ENCODE measurements at regions not wholly inside any gene's neighbourhood (a gene's known extent, or its start where the extent isn't known, plus 50 kb on each side); places are given as distances from the start of the nearest gene placed in this dataset.

GRCh38 chr3:31075471-31075870 is 181.0 kb upstream of the GADL1 start:
- H2BK120ac ChIP-seq (ENCODE audit: insufficient read depth, low read length, poor library complexity): no peak overlapping the region
- no CpG with 5 or more reads among the region's 2 CpGs for WGBS (ENCODE audit: extremely low coverage, insufficient coverage, insufficient read length)
- H3K79me2 ChIP-seq (ENCODE audit: control insufficient read depth, insufficient read depth, low read length, poor library complexity): no peaks in the 10 kb centered on the region
- no peak overlapping the region for H3K18ac ChIP-seq (ENCODE audit: low read length)
- no peak overlapping the region for H3K27ac ChIP-seq (ENCODE audit: low read depth, low read length)
- H3K36me3 ChIP-seq (ENCODE audit: control insufficient read depth in 1 of 2, insufficient read depth in 2 of 2, low read length in 2 of 2): peaks cover 0 to 3% of the 10 kb centered on the region in 2 experiments
- no peak overlapping the region for H3K9ac ChIP-seq (ENCODE audit: low read length)
- no peak overlapping the region for H3K4ac ChIP-seq (ENCODE audit: low read depth, low read length)
- H4K8ac ChIP-seq (ENCODE audit: low read depth, low read length): no peak overlapping the region
- no peak overlapping the region for H3K4me3 ChIP-seq (ENCODE audit: low read depth, low read length)
- peak overlapping the region; percentile 35 for H2BK12ac ChIP-seq (ENCODE audit: low read length)
- H3K14ac ChIP-seq (ENCODE audit: low read length): no peak overlapping the region
- no peak overlapping the region for H4K91ac ChIP-seq (ENCODE audit: low read depth, low read length)
- no peaks in the 10 kb centered on the region for H3K27me3 ChIP-seq (ENCODE audit: insufficient read depth, low read length)
- no peak overlapping the region for H3K23ac ChIP-seq (ENCODE audit: low read length)
- peaks cover 9% of the 10 kb centered on the region for H3K79me1 ChIP-seq (ENCODE audit: low read length)
- no peak overlapping the region for H4K12ac ChIP-seq (ENCODE audit: low read depth, low read length)
- H3K9me3 ChIP-seq (ENCODE audit: insufficient read depth, low read depth, low read length): peaks cover 2% of the 10 kb centered on the region
- no peak for DNase-seq
- H2AFZ ChIP-seq (ENCODE audit: insufficient read depth, low read length, poor library complexity): no peak overlapping the region
- peaks cover 0 to 5% of the 10 kb centered on the region in 2 experiments for H3K4me1 ChIP-seq (ENCODE audit: control insufficient read depth in 1 of 2, insufficient read depth in 2 of 2, low read length in 2 of 2)
- no peak overlapping the region for H3K4me2 ChIP-seq (ENCODE audit: low read length)
- no peak overlapping the region for H2BK5ac ChIP-seq (ENCODE audit: low read depth, low read length, poor library complexity)
- H2AK5ac ChIP-seq (ENCODE audit: low read length): no peak overlapping the region

GRCh38 chr3:31075876-31076275 is 181.4 kb upstream of the GADL1 start:
- DNase-seq: no peak
- peaks cover 0 to 3% of the 10 kb centered on the region in 2 experiments for H3K36me3 ChIP-seq (ENCODE audit: control insufficient read depth in 1 of 2, insufficient read depth in 2 of 2, low read length in 2 of 2)

GRCh38 chr3:31077021-31077601 is 182.7 kb upstream of the GADL1 start:
- H3K27me3 ChIP-seq (ENCODE audit: insufficient read depth, low read length): no peaks in the 10 kb centered on the region
- H3K4me3 ChIP-seq (ENCODE audit: low read depth, low read length): no peak overlapping the region
- no peak overlapping the region for H3K23ac ChIP-seq (ENCODE audit: low read length)
- peaks cover 0 to 3% of the 10 kb centered on the region in 2 experiments for H3K36me3 ChIP-seq (ENCODE audit: control insufficient read depth in 1 of 2, insufficient read depth in 2 of 2, low read length in 2 of 2)
- H2BK12ac ChIP-seq (ENCODE audit: low read length): no peak overlapping the region
- H2BK5ac ChIP-seq (ENCODE audit: low read depth, low read length, poor library complexity): no peak overlapping the region
- H4K91ac ChIP-seq (ENCODE audit: low read depth, low read length): no peak overlapping the region
- no peak overlapping the region for H4K12ac ChIP-seq (ENCODE audit: low read depth, low read length)
- H3K18ac ChIP-seq (ENCODE audit: low read length): no peak overlapping the region
- no peak overlapping the region for H2BK120ac ChIP-seq (ENCODE audit: insufficient read depth, low read length, poor library complexity)
- no peak overlapping the region for H4K8ac ChIP-seq (ENCODE audit: low read depth, low read length)
- peak overlapping the region; percentile 59 for H3K27ac ChIP-seq (ENCODE audit: low read depth, low read length)
- no peak overlapping the region for H2AK5ac ChIP-seq (ENCODE audit: low read length)
- peak; percentile 42 to 79 for DNase-seq
- H3K79me2 ChIP-seq (ENCODE audit: control insufficient read depth, insufficient read depth, low read length, poor library complexity): no peaks in the 10 kb centered on the region
- peaks cover 9% of the 10 kb centered on the region for H3K79me1 ChIP-seq (ENCODE audit: low read length)
- no peak overlapping the region for H2AFZ ChIP-seq (ENCODE audit: insufficient read depth, low read length, poor library complexity)
- no peak overlapping the region for H3K14ac ChIP-seq (ENCODE audit: low read length)
- WGBS (ENCODE audit: extremely low coverage, insufficient coverage, insufficient read length): no CpG with 5 or more reads among the region's 3 CpGs
- H3K9ac ChIP-seq (ENCODE audit: low read length): no peak overlapping the region
- no peak overlapping the region for H3K4ac ChIP-seq (ENCODE audit: low read depth, low read length)
- H3K4me2 ChIP-seq (ENCODE audit: low read length): no peak overlapping the region
- peaks cover 0 to 5% of the 10 kb centered on the region in 2 experiments for H3K4me1 ChIP-seq (ENCODE audit: control insufficient read depth in 1 of 2, insufficient read depth in 2 of 2, low read length in 2 of 2)
- H3K9me3 ChIP-seq (ENCODE audit: insufficient read depth, low read depth, low read length): peaks cover 2% of the 10 kb centered on the region

More at GRCh38 chr3:31075876-31076275, 181.4 kb upstream of the GADL1 start:
- Histone ChIP-seq H2BK120ac (ENCODE audit: insufficient read depth, low read length, poor library complexity) (no peak overlapping the region), H3K79me1 (ENCODE audit: low read length) (peaks cover 9% of the 10 kb centered on the region), H3K4me1 (ENCODE audit: control insufficient read depth in 1 of 2, insufficient read depth in 2 of 2, low read length in 2 of 2) (peaks cover 0 to 5% of the 10 kb centered on the region in 2 experiments), H3K4me2 (ENCODE audit: low read length) (no peak overlapping the region), H3K79me2 (ENCODE audit: control insufficient read depth, insufficient read depth, low read length, poor library complexity) (no peaks in the 10 kb centered on the region), H2BK12ac (ENCODE audit: low read length) (peak overlapping the region; percentile 19), H4K91ac (ENCODE audit: low read depth, low read length) (no peak overlapping the region), H3K23ac (ENCODE audit: low read length) (no peak overlapping the region), H3K4ac (ENCODE audit: low read depth, low read length) (no peak overlapping the region), H3K18ac (ENCODE audit: low read length) (no peak overlapping the region), H2AK5ac (ENCODE audit: low read length) (no peak overlapping the region), H3K9ac (ENCODE audit: low read length) (no peak overlapping the region), H3K14ac (ENCODE audit: low read length) (no peak overlapping the region), H2AFZ (ENCODE audit: insufficient read depth, low read length, poor library complexity) (no peak overlapping the region), H2BK5ac (ENCODE audit: low read depth, low read length, poor library complexity) (no peak overlapping the region), H4K12ac (ENCODE audit: low read depth, low read length) (no peak overlapping the region), H4K8ac (ENCODE audit: low read depth, low read length) (no peak overlapping the region), H3K27ac (ENCODE audit: low read depth, low read length) (no peak overlapping the region), H3K9me3 (ENCODE audit: insufficient read depth, low read depth, low read length) (peaks cover 2% of the 10 kb centered on the region), H3K27me3 (ENCODE audit: insufficient read depth, low read length) (no peaks in the 10 kb centered on the region), H3K4me3 (ENCODE audit: low read depth, low read length) (no peak overlapping the region)
- WGBS (ENCODE audit: extremely low coverage, insufficient coverage, insufficient read length): no CpG with 5 or more reads among the region's 6 CpGs

- Histone ChIP-seq H3K4me3 (ENCODE audit: low read depth, low read length) (no peak overlapping the region), H3K4me2 (ENCODE audit: low read length) (no peak overlapping the region), H2AFZ (ENCODE audit: insufficient read depth, low read length, poor library complexity) (no peak overlapping the region), H3K27ac (ENCODE audit: low read depth, low read length) (peak overlapping the region; percentile 58), H2BK120ac (ENCODE audit: insufficient read depth, low read length, poor library complexity) (peak overlapping the region; percentile 64), H2BK5ac (ENCODE audit: low read depth, low read length, poor library complexity) (peak overlapping the region; percentile 61), H3K79me1 (ENCODE audit: low read length) (peaks cover 9% of the 10 kb centered on the region), H3K36me3 (ENCODE audit: control insufficient read depth in 1 of 2, insufficient read depth in 2 of 2, low read length in 2 of 2) (peaks cover 0 to 3% of the 10 kb centered on the region in 2 experiments), H3K9ac (ENCODE audit: low read length) (no peak overlapping the region), H2AK5ac (ENCODE audit: low read length) (no peak overlapping the region), H3K27me3 (ENCODE audit: insufficient read depth, low read length) (no peaks in the 10 kb centered on the region), H3K23ac (ENCODE audit: low read length) (no peak overlapping the region), H4K8ac (ENCODE audit: low read depth, low read length) (no peak overlapping the region), H2BK12ac (ENCODE audit: low read length) (peak overlapping the region; percentile 4), H3K4me1 (ENCODE audit: control insufficient read depth in 1 of 2, insufficient read depth in 2 of 2, low read length in 2 of 2) (peaks cover 0 to 5% of the 10 kb centered on the region in 2 experiments), H3K79me2 (ENCODE audit: control insufficient read depth, insufficient read depth, low read length, poor library complexity) (no peaks in the 10 kb centered on the region), H3K4ac (ENCODE audit: low read depth, low read length) (no peak overlapping the region), H3K14ac (ENCODE audit: low read length) (peak overlapping the region; percentile 37), H3K18ac (ENCODE audit: low read length) (no peak overlapping the region), H3K9me3 (ENCODE audit: insufficient read depth, low read depth, low read length) (peaks cover 2% of the 10 kb centered on the region), H4K91ac (ENCODE audit: low read depth, low read length) (peak overlapping the region; percentile 21), H4K12ac (ENCODE audit: low read depth, low read length) (no peak overlapping the region)
- no CpG with 5 or more reads among the region's 1 CpG for WGBS (ENCODE audit: extremely low coverage, insufficient coverage, insufficient read length)
- no peak for DNase-seq
Measured at GRCh38 chr3:31077826-31078225, 183.4 kb upstream of the GADL1 start.

All from trophoblast cell (in vitro differentiated cells and primary cell).